Sigmoid colon (tissue), 4 donors: ENCODE measurements at regions not wholly inside any gene's neighbourhood (a gene's known extent, or its start where the extent isn't known, plus 50 kb on each side); places are given as distances from the start of the nearest gene placed in this dataset.

Experiments
- CTCF ChIP-seq, 4 experiments: fragments of 450-650 bp in 3 of 4; fragments of 200-600 bp in 1 of 4; IDR thresholded peaks; one replicate each; pipeline ENCODE4 v1.5.1; 2016 to 2019; ENCODE audit warnings: antibody characterized with exemption in 4 of 4, mild to moderate bottlenecking in 3 of 4, moderate library complexity in 2 of 4
- EP300 ChIP-seq, 4 donors: sonication (generic); formaldehyde crosslinking; IDR thresholded peaks; one replicate each; pipeline ENCODE4 v1.6.1; 2017; ENCODE audit warnings: antibody characterized with exemption in 4 of 4
- POLR2A ChIP-seq, 2 donors: fragments of 450-650 bp; IDR thresholded peaks; one replicate each; pipeline ENCODE4 v1.6.1; 2016; ENCODE audit warnings: antibody characterized with exemption in 2 of 2, mild to moderate bottlenecking in 2 of 2, moderate library complexity in 2 of 2
- POLR2AphosphoS5 ChIP-seq, 4 donors: sonication (generic); formaldehyde crosslinking; IDR thresholded peaks; one replicate each; pipeline ENCODE4 v1.6.1; 2017; ENCODE audit warnings: antibody characterized with exemption in 4 of 4

DNA sequence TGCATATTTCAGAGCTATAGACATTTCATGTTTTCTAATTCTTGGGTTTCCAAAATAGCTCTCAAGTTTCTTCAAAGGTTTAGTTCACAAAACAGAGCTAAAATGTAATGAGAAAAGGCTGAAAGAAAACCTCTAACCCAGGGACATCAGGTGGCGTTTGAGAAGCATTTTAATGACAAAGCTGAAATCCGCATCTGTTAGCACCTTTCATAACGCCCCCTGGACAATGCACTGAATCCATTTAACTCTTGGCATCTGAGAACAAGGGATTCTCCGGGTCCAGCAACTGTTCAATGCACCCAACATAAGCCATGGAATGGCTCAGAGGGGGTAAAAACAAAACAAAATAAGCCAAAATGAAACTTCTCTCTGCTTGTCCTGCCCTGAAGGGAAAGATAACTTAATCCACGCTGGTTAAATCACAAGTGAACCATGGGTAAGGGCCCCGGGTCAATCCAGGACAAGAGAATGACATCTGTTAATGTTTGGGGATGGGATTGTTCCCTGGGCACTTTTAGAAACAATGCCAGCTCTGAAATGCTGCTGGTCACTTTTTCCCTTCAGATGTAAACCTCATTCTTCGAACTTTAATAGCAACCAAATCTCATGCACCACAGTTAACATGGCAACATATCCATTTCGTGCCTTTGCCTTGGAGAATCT is 466.2 kb upstream of the ADAMTS9 start:
- no peak for TF ChIP-seq CTCF (IDR thresholded peaks at IDR 0.05)
- no peak for TF ChIP-seq EP300 (IDR thresholded peaks at IDR 0.05)
- TF ChIP-seq POLR2A (IDR thresholded peaks at IDR 0.05), result no peak
- no peak for TF ChIP-seq POLR2AphosphoS5 (IDR thresholded peaks at IDR 0.05)
